Nephron progenitor cell (in vitro differentiated cells): ENCODE measurements at regions not wholly inside any gene's neighbourhood (a gene's known extent, or its start where the extent isn't known, plus 50 kb on each side); places are given as distances from the start of the nearest gene placed in this dataset.
A peak's percentile ranks its signal among the peaks of the same experiment; 100 is the strongest.
"Not testable (repeated sequence)": the region's sequence is repeated elsewhere in the genome, so short reads cannot be mapped to it uniquely, and the experiment has no call there.

Experiments used
- DNase-seq: peaks from one replicate; pipeline ENCODE4 v3.0.0; 2021
- H3K27ac Mint-ChIP-seq: 2 replicates; pipeline ENCODE4 v1.8.0; 2021; ENCODE audit warnings: mild to moderate bottlenecking, moderate library complexity, mixed read lengths
- H3K27me3 Mint-ChIP-seq: 2 replicates; pipeline ENCODE4 v1.8.0; 2021; ENCODE audit warnings: mild to moderate bottlenecking, low read depth, mixed read lengths; ENCODE audit not compliant: poor library complexity
- H3K36me3 Mint-ChIP-seq: 2 replicates; pipeline ENCODE4 v1.8.0; 2021; ENCODE audit warnings: low read depth, mixed read lengths
- H3K4me1 Mint-ChIP-seq: 2 replicates; pipeline ENCODE4 v1.8.0; 2021; ENCODE audit warnings: mixed read lengths
- H3K4me3 Mint-ChIP-seq: 2 replicates; pipeline ENCODE4 v1.8.0; 2021; ENCODE audit warnings: mild to moderate bottlenecking, moderate library complexity, mixed read lengths
- H3K9me3 Mint-ChIP-seq: 2 replicates; pipeline ENCODE4 v1.8.0; 2021; ENCODE audit warnings: mild to moderate bottlenecking, moderate library complexity, mixed read lengths
- TF ChIP-seq, protein P1 (sequence below): fragments of 200-600 bp; sonication (generic); IDR thresholded peaks from 2 replicates; pipeline ENCODE4 v1.5.0; 2021; ENCODE audit warnings: antibody characterized with exemption

DNA sequence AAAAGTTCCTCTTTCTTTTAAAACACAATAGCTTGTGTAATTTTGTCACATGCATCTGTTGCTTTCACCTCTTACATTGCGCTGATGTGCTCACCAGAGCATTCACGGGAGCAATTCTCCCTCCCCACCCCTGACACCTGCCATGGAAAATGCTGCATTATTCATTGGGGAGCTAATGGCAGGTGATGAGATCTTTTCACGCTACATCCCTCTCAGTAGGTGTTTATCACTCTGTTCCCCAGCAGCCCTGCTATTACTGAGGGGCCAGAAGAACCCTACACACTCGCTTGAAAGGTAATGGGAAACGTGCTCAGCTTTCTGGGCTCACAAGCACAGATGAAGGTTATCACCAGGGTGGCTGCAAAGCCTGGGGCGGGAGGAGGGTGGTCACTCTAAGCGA lies 398.0 kb downstream of the PSAT1 start:
- Mint-ChIP-seq H3K27me3 (peaks cover 8% of the 10 kb centered on the region), H3K4me3 (no peak overlapping the region), H3K36me3 (no peaks in the 10 kb centered on the region), H3K4me1 (peaks cover 35% of the 10 kb centered on the region), H3K27ac (peak overlapping the region; percentile 76), H3K9me3 (no peaks in the 10 kb centered on the region)
- DNase-seq, result no peak
- TF ChIP-seq, protein P1, sequence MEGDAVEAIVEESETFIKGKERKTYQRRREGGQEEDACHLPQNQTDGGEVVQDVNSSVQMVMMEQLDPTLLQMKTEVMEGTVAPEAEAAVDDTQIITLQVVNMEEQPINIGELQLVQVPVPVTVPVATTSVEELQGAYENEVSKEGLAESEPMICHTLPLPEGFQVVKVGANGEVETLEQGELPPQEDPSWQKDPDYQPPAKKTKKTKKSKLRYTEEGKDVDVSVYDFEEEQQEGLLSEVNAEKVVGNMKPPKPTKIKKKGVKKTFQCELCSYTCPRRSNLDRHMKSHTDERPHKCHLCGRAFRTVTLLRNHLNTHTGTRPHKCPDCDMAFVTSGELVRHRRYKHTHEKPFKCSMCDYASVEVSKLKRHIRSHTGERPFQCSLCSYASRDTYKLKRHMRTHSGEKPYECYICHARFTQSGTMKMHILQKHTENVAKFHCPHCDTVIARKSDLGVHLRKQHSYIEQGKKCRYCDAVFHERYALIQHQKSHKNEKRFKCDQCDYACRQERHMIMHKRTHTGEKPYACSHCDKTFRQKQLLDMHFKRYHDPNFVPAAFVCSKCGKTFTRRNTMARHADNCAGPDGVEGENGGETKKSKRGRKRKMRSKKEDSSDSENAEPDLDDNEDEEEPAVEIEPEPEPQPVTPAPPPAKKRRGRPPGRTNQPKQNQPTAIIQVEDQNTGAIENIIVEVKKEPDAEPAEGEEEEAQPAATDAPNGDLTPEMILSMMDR, result no peak

DNA sequence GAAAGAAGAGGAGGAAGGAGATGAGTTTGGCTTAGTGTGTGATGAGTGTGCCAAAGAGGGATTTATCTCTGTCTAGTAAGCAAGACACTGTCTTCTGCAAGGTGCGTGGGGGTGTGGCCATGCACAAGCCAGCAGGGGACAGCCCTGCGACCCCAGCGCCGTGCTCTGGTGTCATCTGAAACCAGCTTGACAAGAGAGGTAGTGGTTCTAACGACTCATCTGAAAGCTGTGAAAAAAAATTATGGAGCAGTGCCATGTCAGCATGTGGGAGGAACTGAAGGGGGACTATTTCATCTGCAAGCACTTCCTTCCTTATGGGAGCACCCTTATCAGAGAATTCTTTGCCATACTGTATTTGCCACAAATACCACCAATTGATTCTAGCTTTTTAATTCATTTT lies 398.6 kb downstream of the PSAT1 start:
- Mint-ChIP-seq H3K27ac (no peak overlapping the region), H3K4me1 (peaks cover 35% of the 10 kb centered on the region), H3K9me3 (no peaks in the 10 kb centered on the region), H3K27me3 (peaks cover 8% of the 10 kb centered on the region), H3K4me3 (no peak overlapping the region), H3K36me3 (no peaks in the 10 kb centered on the region)
- TF ChIP-seq, protein P1, result no peak
- DNase-seq, result peak; percentile 36

DNA sequence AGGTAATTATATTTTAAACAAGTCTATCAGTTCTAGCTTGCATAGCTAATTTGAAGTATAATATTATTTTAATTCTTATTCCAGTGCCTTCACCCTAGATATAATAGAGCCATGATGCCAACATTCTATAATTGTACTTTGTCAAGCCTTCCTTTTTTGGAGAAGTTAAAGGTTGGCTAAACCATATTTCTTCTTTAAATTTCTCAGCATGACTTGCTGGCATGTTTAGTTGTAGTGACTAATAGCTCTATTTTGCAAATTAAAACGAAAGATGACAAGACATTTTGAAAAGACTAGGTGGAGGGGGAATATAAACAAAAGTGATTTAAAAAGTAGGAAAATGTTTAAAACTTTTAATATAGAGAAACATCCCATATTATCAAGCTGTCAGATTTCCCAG lies 400.7 kb downstream of the PSAT1 start:
- DNase-seq, result no peak
- H3K27me3 Mint-ChIP-seq, result peaks cover 6% of the 10 kb centered on the region
- no peak overlapping the region for H3K27ac Mint-ChIP-seq
- H3K36me3 Mint-ChIP-seq, result no peaks in the 10 kb centered on the region
- TF ChIP-seq, protein P1, result no peak
- no peak overlapping the region for H3K4me3 Mint-ChIP-seq
- H3K9me3 Mint-ChIP-seq, result no peaks in the 10 kb centered on the region
- peaks cover 23% of the 10 kb centered on the region for H3K4me1 Mint-ChIP-seq

DNA sequence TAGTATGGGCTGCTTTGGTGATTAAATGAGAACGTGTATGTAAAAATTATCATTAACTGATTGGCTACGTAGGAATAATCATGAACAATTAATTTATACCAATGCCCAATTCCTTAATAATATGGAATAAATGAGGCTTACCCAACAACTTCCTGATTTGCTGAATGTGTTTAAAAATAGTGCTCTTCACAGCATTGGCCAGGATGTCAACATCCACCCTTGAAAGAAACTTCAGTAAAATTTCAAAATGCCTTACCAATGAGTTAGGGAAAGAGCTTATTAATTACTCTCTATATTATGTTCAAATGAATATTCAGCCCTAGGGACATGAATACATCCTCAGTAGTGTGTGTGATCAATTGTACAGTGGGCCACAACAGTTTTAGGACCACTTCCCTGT lies 401.4 kb downstream of the PSAT1 start:
- H3K27ac Mint-ChIP-seq, result no peak overlapping the region
- H3K4me1 Mint-ChIP-seq, result peaks cover 17% of the 10 kb centered on the region
- no peak for DNase-seq
- H3K9me3 Mint-ChIP-seq, result peaks cover 6% of the 10 kb centered on the region
- TF ChIP-seq, protein P1, result no peak
- no peak overlapping the region for H3K4me3 Mint-ChIP-seq
- peaks cover 8% of the 10 kb centered on the region for H3K27me3 Mint-ChIP-seq
- no peaks in the 10 kb centered on the region for H3K36me3 Mint-ChIP-seq

DNA sequence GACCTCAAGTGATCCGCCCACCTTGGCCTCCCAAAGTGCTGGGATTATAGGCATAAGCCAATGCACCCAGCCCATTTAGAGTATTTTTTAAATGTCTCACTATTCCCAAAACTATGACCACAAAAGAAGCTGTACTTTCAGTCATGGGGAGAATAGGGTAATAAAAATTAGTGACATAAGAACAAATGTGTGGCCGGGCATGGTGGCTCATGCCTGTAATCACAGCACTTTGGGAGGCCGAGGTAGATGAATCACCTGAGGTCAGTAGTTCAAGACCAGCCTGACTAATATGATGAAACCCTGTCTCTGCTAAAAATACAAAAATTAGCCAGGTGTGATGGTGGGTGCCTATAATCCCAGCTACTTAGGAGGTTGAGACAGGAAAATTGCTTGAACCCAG lies 402.3 kb downstream of the PSAT1 start:
- not testable (repeated sequence) for DNase-seq, H3K27me3 Mint-ChIP-seq, H3K36me3 Mint-ChIP-seq, H3K27ac Mint-ChIP-seq, H3K9me3 Mint-ChIP-seq, H3K4me3 Mint-ChIP-seq
- peaks cover 17% of the 10 kb centered on the region for H3K4me1 Mint-ChIP-seq

DNA sequence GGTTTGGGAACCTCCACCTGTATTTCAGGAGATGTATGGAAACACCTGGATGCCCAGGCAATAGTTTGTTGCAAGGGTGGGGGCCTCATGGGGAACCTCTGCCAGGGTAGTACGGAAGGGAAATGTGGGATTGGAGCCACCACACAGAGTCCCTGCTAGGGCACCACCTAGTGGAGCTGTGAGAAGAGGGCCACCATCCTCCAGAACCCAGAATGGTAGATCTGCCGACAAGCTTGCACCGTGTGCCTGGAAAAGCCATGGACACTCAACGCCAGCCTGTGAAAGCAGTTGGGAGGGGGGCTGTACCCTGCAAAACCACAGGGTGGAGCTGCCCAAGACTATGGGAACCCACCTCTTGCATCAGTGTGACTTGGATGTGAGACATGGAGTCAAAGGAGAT lies 407.2 kb downstream of the PSAT1 start:
- not testable (repeated sequence) for DNase-seq

DNA sequence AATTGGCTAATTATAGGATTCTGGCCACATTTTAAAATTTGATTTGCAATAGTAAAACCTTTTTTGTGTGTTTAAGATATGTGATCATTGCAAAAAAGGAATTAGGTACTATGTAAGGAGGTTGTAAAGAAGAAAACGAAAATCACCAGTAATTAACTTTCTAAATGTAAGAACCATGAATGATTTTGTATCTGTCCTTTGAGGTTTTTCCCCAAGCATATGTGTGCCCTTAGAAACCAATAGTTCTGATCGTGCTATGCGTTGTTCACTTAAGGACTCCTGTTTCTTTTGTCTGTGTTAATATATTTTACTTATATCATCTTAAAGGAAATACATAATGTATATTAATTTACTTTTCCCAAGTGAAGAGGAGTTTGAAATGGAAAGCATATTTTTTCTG lies 410.2 kb downstream of the PSAT1 start:
- Mint-ChIP-seq H3K36me3 (no peaks in the 10 kb centered on the region), H3K4me3 (no peak overlapping the region), H3K27ac (no peak overlapping the region), H3K27me3 (peaks cover 4% of the 10 kb centered on the region), H3K9me3 (peaks cover 15% of the 10 kb centered on the region), H3K4me1 (peaks cover 8% of the 10 kb centered on the region)
- DNase-seq, result no peak
- TF ChIP-seq, protein P1, result no peak

More for the DNA sequence above, 407.2 kb downstream of the PSAT1 start:
- not testable (repeated sequence) for H3K27ac Mint-ChIP-seq, H3K4me1 Mint-ChIP-seq, H3K27me3 Mint-ChIP-seq, H3K36me3 Mint-ChIP-seq, H3K4me3 Mint-ChIP-seq
- peaks cover 15% of the 10 kb centered on the region for H3K9me3 Mint-ChIP-seq
